ENCODE measurements at regions not wholly inside any gene's neighbourhood (a gene's known extent, or its start where the extent isn't known, plus 50 kb on each side); places are given as distances from the start of the nearest gene placed in this dataset.

DNA sequence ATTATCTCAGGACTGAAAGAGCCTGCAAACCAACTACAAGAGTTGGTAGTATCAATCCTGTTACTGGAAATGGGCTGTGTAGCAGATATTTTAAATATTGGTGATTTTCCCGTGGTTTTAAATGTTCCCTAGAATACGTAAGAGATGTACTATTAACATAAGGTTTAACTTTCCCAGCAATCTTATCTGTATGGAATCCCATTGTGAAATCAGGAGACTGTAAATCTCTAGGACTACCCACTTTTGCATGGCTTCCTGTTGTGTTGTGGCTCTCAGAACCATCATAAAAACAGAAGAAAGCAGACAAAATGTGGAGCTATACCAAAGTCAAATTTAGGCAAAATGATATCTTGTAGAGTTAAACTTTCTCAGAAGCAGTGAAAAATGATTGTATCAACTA lies 641.5 kb upstream of the SETBP1 start:
- TF ChIP-seq, protein P1, sequence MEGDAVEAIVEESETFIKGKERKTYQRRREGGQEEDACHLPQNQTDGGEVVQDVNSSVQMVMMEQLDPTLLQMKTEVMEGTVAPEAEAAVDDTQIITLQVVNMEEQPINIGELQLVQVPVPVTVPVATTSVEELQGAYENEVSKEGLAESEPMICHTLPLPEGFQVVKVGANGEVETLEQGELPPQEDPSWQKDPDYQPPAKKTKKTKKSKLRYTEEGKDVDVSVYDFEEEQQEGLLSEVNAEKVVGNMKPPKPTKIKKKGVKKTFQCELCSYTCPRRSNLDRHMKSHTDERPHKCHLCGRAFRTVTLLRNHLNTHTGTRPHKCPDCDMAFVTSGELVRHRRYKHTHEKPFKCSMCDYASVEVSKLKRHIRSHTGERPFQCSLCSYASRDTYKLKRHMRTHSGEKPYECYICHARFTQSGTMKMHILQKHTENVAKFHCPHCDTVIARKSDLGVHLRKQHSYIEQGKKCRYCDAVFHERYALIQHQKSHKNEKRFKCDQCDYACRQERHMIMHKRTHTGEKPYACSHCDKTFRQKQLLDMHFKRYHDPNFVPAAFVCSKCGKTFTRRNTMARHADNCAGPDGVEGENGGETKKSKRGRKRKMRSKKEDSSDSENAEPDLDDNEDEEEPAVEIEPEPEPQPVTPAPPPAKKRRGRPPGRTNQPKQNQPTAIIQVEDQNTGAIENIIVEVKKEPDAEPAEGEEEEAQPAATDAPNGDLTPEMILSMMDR (IDR thresholded peaks at IDR 0.05): no peak
- DNase-seq (ENCODE audit: low spot score) (no peak), ATAC-seq (ENCODE audit: insufficient number of reproducible peaks, low FRiP score, low read depth) (no peak)
- Histone ChIP-seq H3K27ac (no peak overlapping the region), H3K9me3 (no peaks in the 10 kb centered on the region), H3K4me3 (no peak overlapping the region), H3K36me3 (no peaks in the 10 kb centered on the region), H3K4me1 (ENCODE audit: control insufficient read depth in 1 of 2, low read depth in 2 of 2) (no peaks in the 10 kb centered on the region), H3K27me3 (replicated peaks; ENCODE audit: insufficient read depth) (no peaks in the 10 kb centered on the region)

DNA sequence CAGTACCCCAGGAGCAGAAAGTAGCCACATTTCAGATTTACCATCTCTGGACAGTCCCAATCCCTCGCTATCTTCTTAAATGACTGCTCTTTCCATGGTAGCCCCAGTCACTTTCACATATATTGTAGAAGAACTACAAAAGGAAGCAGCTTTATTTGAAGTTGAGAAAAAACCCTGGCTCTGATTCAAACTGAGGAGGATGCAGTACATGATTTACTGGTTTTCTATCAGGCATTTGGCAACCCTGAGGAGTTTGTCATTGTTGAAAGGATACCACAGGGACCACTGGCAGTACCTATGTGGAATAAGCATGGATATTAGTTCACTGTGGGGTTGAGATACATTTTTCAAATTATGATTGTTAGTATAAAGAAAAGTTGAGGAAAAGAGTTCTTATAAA lies 640.9 kb upstream of the SETBP1 start:
- Histone ChIP-seq H3K9me3 (no peaks in the 10 kb centered on the region), H3K4me1 (ENCODE audit: control insufficient read depth in 1 of 2, low read depth in 2 of 2) (no peaks in the 10 kb centered on the region), H3K27ac (no peak overlapping the region), H3K4me3 (no peak overlapping the region), H3K36me3 (no peaks in the 10 kb centered on the region), H3K27me3 (replicated peaks; ENCODE audit: insufficient read depth) (no peaks in the 10 kb centered on the region)
- no peak for DNase-seq (ENCODE audit: low spot score)
- TF ChIP-seq, protein P1 (IDR thresholded peaks at IDR 0.05): no peak
- no peak for ATAC-seq (ENCODE audit: insufficient number of reproducible peaks, low FRiP score, low read depth)

DNA sequence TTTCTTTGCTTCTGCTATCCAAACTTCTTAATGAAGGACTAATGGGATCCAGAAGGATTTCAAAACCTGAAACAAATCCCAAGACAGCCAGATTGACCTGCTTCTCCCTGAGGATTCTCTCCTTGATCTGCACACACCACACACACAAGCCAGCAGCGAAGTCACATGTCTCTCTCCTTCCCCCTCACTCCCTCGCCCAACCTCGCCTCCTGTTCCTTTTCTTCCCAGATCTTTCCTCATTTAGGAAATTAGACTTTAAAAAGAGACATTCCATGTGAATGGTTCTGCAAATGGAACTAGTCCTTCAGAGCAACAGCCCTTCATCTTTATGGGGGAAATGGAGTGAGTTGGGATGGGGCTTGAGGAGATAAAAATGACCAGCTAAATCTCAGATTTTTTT lies 639.1 kb upstream of the SETBP1 start:
- ATAC-seq (ENCODE audit: insufficient number of reproducible peaks, low FRiP score, low read depth): no peak
- H3K9me3 ChIP-seq: no peaks in the 10 kb centered on the region
- no peak for DNase-seq (ENCODE audit: low spot score)
- H3K27me3 ChIP-seq (replicated peaks; ENCODE audit: insufficient read depth): no peaks in the 10 kb centered on the region
- no peaks in the 10 kb centered on the region for H3K36me3 ChIP-seq
- H3K27ac ChIP-seq: no peak overlapping the region
- no peaks in the 10 kb centered on the region for H3K4me1 ChIP-seq (ENCODE audit: control insufficient read depth in 1 of 2, low read depth in 2 of 2)
- TF ChIP-seq, protein P1 (IDR thresholded peaks at IDR 0.05): no peak
- no peak overlapping the region for H3K4me3 ChIP-seq

DNA sequence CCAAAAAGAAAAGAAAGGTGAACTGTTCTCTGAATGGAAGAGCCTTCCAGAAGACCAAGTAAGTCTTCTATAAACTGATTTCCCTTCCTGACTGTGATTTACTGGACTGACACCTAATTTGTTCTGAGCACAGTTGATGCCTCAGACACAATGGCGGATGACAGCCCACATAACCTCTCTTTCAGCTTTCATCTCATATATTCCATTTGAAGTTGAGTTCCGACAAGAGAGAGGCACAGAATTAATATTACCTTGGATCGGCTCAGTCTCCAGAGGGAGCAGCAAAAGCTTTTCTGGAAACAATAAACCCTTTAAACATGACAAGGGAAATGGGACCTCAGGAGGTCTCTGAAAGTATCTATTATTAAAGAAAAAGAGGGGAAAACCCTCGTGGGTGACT lies 638.7 kb upstream of the SETBP1 start:
- Histone ChIP-seq H3K4me3 (no peak overlapping the region), H3K36me3 (no peaks in the 10 kb centered on the region), H3K27me3 (replicated peaks; ENCODE audit: insufficient read depth) (no peaks in the 10 kb centered on the region), H3K9me3 (no peaks in the 10 kb centered on the region), H3K27ac (no peak overlapping the region), H3K4me1 (ENCODE audit: control insufficient read depth in 1 of 2, low read depth in 2 of 2) (no peaks in the 10 kb centered on the region)
- TF ChIP-seq, protein P1 (IDR thresholded peaks at IDR 0.05): no peak
- DNase-seq (ENCODE audit: low spot score): no peak
- ATAC-seq (ENCODE audit: insufficient number of reproducible peaks, low FRiP score, low read depth): no peak

DNA sequence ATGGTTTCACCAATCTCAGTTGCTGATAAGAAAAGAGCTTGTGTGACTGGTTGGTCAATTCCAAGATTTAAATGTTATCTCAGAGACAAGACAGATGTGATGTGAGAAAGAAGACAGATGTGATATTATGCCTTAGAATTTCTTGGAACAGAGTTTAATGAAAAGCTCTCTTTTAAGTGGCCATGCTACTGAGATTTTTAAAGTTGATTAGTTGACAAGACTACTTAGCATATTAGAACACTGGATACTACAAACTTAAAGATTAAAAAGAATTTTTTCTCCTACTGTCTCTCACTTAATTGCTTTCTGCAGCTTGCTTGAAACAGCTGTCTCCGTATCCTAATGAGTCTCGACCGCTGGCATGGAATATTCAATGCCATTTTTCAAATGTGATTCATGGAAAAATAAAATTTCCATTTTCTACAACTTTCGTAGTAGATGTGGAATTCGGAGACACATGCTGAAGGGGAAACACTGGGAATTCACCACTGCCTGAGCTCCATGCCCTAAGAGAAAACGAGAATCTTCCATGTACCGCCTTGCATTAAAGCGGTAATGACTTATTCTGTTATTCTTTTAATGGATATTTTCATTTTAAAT lies 634.2 kb upstream of the SETBP1 start:
- H3K4me3 ChIP-seq: no peak overlapping the region
- ATAC-seq (ENCODE audit: insufficient number of reproducible peaks, low FRiP score, low read depth) (no peak), DNase-seq (ENCODE audit: low spot score) (no peak)
- no peaks in the 10 kb centered on the region for H3K27me3 ChIP-seq (replicated peaks; ENCODE audit: insufficient read depth)
- no peaks in the 10 kb centered on the region for H3K9me3 ChIP-seq
- TF ChIP-seq, protein P1 (IDR thresholded peaks at IDR 0.05): no peak
- H3K27ac ChIP-seq: no peak overlapping the region
- no peaks in the 10 kb centered on the region for H3K4me1 ChIP-seq (ENCODE audit: control insufficient read depth in 1 of 2, low read depth in 2 of 2)
- H3K36me3 ChIP-seq: no peaks in the 10 kb centered on the region

All from thoracic aorta (tissue), 2 donors.